D721Med (cell line): ENCODE measurements at regions not wholly inside any gene's neighbourhood (a gene's known extent, or its start where the extent isn't known, plus 50 kb on each side); places are given as distances from the start of the nearest gene placed in this dataset.

ENCODE experiments used
- DNase-seq: peaks from one replicate; pipeline ENCODE4 v3.0.0; 2011; ENCODE audit warnings: low spot score; ENCODE audit not compliant: insufficient read length
- FAIRE-seq: peaks from 2 replicates; lab custom pipeline; 2011; peaks lifted over from hg19 to GRCh38; lab: Jason Lieb, UNC
- TF ChIP-seq, protein P1 (sequence below): IDR thresholded peaks from 2 replicates; pipeline ENCODE4 v1.5.1; 2012; ENCODE audit warnings: mild to moderate bottlenecking, control low read depth; ENCODE audit not compliant: insufficient read depth; ENCODE audit errors: missing control alignments

DNA sequence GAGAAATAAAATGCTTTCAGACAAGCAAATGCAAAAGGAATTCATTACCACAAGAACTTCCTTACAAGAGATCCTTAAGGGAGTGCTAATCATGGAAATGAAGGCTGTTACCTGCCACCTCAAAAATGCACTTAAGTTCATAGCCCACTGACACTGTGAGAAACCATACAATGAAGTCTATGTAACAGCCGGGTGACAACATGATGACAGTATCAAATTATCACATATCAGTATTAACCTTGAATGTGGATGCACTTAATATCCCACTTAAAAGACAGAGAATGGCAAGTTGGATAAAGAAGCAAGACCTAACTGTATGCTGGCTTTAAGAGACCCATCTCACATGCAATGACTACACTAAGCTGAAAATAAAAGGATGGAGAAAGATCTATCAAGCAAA lies 403.4 kb upstream of the MC4R start:
- FAIRE-seq: no peak

DNA sequence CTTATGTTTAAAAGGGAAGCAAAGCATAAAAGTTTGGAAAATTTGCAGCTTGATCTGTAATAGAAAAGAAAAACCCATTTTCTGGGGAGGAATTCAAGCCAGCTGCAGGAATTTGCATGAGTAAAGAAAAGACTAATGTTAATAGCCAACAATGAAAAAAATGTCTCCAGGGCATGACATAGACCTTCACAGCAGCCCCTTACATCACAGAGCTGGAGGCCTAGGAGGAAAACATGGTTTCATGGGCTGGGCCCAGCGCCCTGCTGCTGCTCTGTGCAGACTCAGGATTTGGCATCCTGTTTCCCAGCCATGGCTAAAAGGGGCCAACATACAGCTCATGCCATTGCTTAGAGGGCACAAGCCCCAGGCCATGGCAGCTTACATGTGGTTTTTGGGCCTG lies 411.6 kb upstream of the MC4R start:
- TF ChIP-seq, protein P1, sequence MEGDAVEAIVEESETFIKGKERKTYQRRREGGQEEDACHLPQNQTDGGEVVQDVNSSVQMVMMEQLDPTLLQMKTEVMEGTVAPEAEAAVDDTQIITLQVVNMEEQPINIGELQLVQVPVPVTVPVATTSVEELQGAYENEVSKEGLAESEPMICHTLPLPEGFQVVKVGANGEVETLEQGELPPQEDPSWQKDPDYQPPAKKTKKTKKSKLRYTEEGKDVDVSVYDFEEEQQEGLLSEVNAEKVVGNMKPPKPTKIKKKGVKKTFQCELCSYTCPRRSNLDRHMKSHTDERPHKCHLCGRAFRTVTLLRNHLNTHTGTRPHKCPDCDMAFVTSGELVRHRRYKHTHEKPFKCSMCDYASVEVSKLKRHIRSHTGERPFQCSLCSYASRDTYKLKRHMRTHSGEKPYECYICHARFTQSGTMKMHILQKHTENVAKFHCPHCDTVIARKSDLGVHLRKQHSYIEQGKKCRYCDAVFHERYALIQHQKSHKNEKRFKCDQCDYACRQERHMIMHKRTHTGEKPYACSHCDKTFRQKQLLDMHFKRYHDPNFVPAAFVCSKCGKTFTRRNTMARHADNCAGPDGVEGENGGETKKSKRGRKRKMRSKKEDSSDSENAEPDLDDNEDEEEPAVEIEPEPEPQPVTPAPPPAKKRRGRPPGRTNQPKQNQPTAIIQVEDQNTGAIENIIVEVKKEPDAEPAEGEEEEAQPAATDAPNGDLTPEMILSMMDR: no peak
- peak; percentile 32 for FAIRE-seq

More for the DNA sequence above, 403.4 kb upstream of the MC4R start:
- TF ChIP-seq, protein P1: no peak
- DNase-seq: no peak

DNA sequence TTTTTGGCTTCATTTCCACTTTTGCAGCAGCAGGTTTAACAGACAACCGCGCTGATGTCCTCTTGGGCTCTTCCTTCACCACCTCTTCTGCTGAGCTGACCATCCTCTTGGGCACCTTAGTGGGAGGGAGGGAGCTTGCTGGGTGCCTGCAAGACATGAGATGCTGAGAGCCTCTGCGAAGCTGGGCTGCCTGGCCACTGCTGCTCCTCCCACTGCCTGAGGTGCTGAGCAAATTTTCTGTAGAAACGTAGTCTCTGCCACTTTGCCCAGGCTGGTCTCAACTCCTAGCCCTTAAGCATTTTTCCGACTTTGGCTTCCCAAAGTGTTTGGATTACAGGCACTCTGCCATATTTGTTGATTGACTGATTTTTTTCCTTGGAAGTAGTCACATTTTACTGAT lies 422.2 kb upstream of the MC4R start:
- DNase-seq: no peak
- FAIRE-seq: no peak
- TF ChIP-seq, protein P1: no peak

More for the DNA sequence above, 411.6 kb upstream of the MC4R start:
- DNase-seq: no peak

DNA sequence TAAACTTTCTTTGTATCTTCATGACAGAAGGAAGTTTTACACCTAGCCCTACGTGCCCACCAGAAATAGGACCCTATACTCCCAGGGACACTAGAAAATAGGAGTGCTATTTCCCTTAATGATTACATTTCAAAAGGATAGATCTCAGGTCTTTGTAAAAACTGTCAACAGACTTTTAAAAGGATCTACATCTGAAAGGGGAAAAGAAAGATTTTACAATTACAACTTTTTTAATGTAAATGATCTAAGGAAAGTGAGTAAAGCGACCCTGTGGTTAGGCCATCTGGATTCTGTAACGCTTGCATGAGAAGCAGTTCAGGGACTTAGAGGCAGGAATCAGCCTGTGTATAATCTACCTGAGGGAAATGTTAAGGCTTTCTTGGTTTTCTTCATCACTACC lies 431.8 kb upstream of the MC4R start:
- FAIRE-seq (no peak), DNase-seq (no peak)
- TF ChIP-seq, protein P1: no peak

DNA sequence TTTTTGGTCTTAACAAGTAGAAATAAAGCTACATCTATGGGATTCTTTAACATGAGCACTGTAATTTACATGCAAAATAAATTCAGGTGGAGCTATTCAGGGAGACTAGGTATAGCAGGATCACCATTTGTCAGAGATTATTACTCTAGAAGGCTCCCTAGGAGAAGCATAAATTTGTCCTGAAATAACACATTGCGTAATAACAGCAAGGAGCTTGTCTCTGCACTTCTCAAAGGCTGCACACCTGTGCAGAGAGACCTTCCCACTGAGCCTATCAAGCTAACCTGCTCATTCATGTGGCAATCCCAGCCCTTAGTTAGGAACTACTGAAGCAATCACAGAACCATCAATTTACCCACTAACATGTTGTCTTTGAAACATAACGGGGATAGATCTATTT lies 437.4 kb upstream of the MC4R start:
- DNase-seq: no peak
- TF ChIP-seq, protein P1: no peak
- no peak for FAIRE-seq

DNA sequence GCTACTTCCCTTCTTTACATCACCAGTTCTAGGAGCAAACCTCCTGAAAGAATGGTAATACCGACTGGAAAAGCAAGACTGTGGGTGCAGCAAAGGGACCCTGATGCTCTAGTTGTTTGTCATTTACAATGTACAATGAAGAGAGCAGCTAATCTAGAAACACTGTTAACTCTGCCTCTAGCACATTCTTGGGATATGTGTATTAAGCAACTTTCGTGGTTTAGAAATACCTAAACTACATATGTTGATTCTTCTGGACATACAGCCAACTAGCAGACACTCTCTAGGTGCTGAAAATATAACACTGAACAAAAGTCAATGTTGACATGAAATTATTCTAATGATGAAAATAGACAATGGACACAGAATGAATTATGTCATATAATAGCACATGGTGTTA lies 440.3 kb upstream of the MC4R start:
- FAIRE-seq: no peak
- DNase-seq: no peak
- TF ChIP-seq, protein P1: no peak

DNA sequence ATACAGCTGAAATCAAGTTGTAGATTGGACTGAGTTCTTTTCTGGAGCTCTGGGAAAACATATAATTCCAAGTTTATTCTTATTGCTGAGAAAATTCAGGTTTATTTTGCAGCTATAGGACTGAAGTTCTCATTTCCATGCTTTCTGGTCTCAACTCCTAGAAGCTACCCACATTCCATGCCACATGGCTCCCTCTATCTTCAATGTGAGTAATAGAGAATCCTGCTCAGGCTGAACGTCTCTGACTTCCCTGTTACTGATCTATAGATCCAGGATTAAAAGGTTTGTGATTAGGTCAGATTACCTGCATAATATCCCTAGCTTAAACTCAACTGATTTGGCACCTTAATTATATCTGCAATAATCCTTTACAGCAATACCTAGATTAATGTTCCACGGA lies 453.8 kb upstream of the MC4R start:
- FAIRE-seq (peak; percentile 100), DNase-seq (peak; percentile 15)
- TF ChIP-seq, protein P1: peak; percentile 28
